Left ventricle myocardium inferior (tissue), 1 donor: ENCODE measurements at regions not wholly inside any gene's neighbourhood (a gene's known extent, or its start where the extent isn't known, plus 50 kb on each side); places are given as distances from the start of the nearest gene placed in this dataset.

Source experiments
- DNase-seq: peaks from one replicate; pipeline ENCODE4 v3.0.0-alpha.2; 2020
- H3K27ac ChIP-seq: fragments of 200-600 bp; replicated peaks from 2 replicates; pipeline ENCODE4 v1.8.0; 2021
- H3K27me3 ChIP-seq: fragments of 200-600 bp; 2 replicates; pipeline ENCODE4 v1.8.0; 2021; ENCODE audit warnings: low read depth
- H3K36me3 ChIP-seq: fragments of 200-600 bp; 2 replicates; pipeline ENCODE4 v1.8.0; 2021
- H3K4me1 ChIP-seq: fragments of 200-600 bp; 2 replicates; pipeline ENCODE4 v1.8.0; 2021
- H3K4me3 ChIP-seq: fragments of 200-600 bp; 2 replicates; pipeline ENCODE4 v1.8.0; 2021; ENCODE audit warnings: mild to moderate bottlenecking, moderate library complexity
- H3K9me3 ChIP-seq: fragments of 200-600 bp; replicated peaks from 2 replicates; pipeline ENCODE4 v1.8.0; 2021
- CTCF ChIP-seq: fragments of 200-600 bp; IDR thresholded peaks from 2 replicates; pipeline ENCODE4 v1.8.0; 2021; ENCODE audit warnings: antibody characterized with exemption, mild to moderate bottlenecking, borderline replicate concordance
- intact Hi-C: fragments of 100-400 bp; cut with micrococcal nuclease; formaldehyde crosslinking; loops from one replicate; pipeline ENCODE4 v1.11.0; 2022
- donor health status: DM: no; HTN: yes; CAD: no; lungs with severe emphysema.

GRCh38 chr2:180368881-180369280 is 361.8 kb upstream of the CWC22 start:
- intact Hi-C loops, result no loop called here
- TF ChIP-seq CTCF, result no peak
- H3K4me1 ChIP-seq, result peaks cover 7% of the 10 kb centered on the region
- no peaks in the 10 kb centered on the region for H3K36me3 ChIP-seq
- H3K9me3 ChIP-seq, result no peaks in the 10 kb centered on the region
- DNase-seq, result no peak
- H3K27ac ChIP-seq, result no peak overlapping the region
- no peaks in the 10 kb centered on the region for H3K27me3 ChIP-seq
- no peak overlapping the region for H3K4me3 ChIP-seq

- Histone ChIP-seq H3K36me3 (no peaks in the 10 kb centered on the region), H3K27ac (no peak overlapping the region), H3K27me3 (no peaks in the 10 kb centered on the region), H3K9me3 (no peaks in the 10 kb centered on the region), H3K4me3 (no peak overlapping the region), H3K4me1 (peaks cover 7% of the 10 kb centered on the region)
- intact Hi-C loops, result no loop called here
- DNase-seq, result no peak
- TF ChIP-seq CTCF, result no peak
Measured at GRCh38 chr2:180367815-180368214, 360.7 kb upstream of the CWC22 start.

- Histone ChIP-seq H3K9me3 (no peaks in the 10 kb centered on the region), H3K27me3 (no peaks in the 10 kb centered on the region), H3K4me1 (peaks cover 7% of the 10 kb centered on the region), H3K36me3 (no peaks in the 10 kb centered on the region), H3K4me3 (no peak overlapping the region), H3K27ac (no peak overlapping the region)
- DNase-seq, result no peak
- intact Hi-C loops, result no loop called here
- TF ChIP-seq CTCF, result no peak
Measured at GRCh38 chr2:180366481-180366880, 359.4 kb upstream of the CWC22 start.

GRCh38 chr2:180364719-180365118 is 357.6 kb upstream of the CWC22 start:
- Histone ChIP-seq H3K4me1 (peaks cover 7% of the 10 kb centered on the region), H3K36me3 (no peaks in the 10 kb centered on the region), H3K27ac (no peak overlapping the region), H3K4me3 (no peak overlapping the region), H3K27me3 (no peaks in the 10 kb centered on the region), H3K9me3 (no peaks in the 10 kb centered on the region)
- DNase-seq, result no peak
- intact Hi-C loops, result no loop called here
- no peak for TF ChIP-seq CTCF

GRCh38 chr2:180360283-180360618 is 353.2 kb upstream of the CWC22 start:
- no peaks in the 10 kb centered on the region for H3K4me1 ChIP-seq
- intact Hi-C loops, result no loop called here
- DNase-seq, result no peak
- H3K4me3 ChIP-seq, result no peak overlapping the region
- TF ChIP-seq CTCF, result no peak
- no peaks in the 10 kb centered on the region for H3K9me3 ChIP-seq
- no peak overlapping the region for H3K27ac ChIP-seq
- H3K27me3 ChIP-seq, result no peaks in the 10 kb centered on the region
- no peaks in the 10 kb centered on the region for H3K36me3 ChIP-seq
